ENCODE measurements at regions not wholly inside any gene's neighbourhood (a gene's known extent, or its start where the extent isn't known, plus 50 kb on each side); places are given as distances from the start of the nearest gene placed in this dataset.

- no peak for TF ChIP-seq POLR2AphosphoS5 (IDR thresholded peaks at IDR 0.05)
- no peak for TF ChIP-seq CTCF (IDR thresholded peaks at IDR 0.05)
- TF ChIP-seq POLR2A (IDR thresholded peaks at IDR 0.05) = no peak
- no peak for TF ChIP-seq EP300 (IDR thresholded peaks at IDR 0.05; ENCODE audit: low read depth)
These were observed 243.5 kb upstream of the PITRM1 start for GRCh38 chr10:3415878-3416605.

All from transverse colon (tissue), 4 donors.